AG10803 (cell line): ENCODE measurements at regions not wholly inside any gene's neighbourhood (a gene's known extent, or its start where the extent isn't known, plus 50 kb on each side); places are given as distances from the start of the nearest gene placed in this dataset.
"Not testable (repeated sequence)": the region's sequence is repeated elsewhere in the genome, so short reads cannot be mapped to it uniquely, and the experiment has no call there.

Source experiments
- DNase-seq: peaks from one replicate; pipeline ENCODE4 v3.0.0; 2010; ENCODE audit warnings: low read depth
- H3K4me3 ChIP-seq: 2 replicates; pipeline ENCODE4 v1.5.1; 2011; ENCODE audit warnings: mild to moderate bottlenecking, low read length, control low read depth
- CTCF ChIP-seq: conservative IDR thresholded peaks from 2 replicates; pipeline ENCODE4 v1.5.1; 2011; ENCODE audit warnings: mild to moderate bottlenecking, low read length, control low read depth, inconsistent platforms

GRCh38 chr7:357531-358209 is 67.7 kb downstream of the FOXL3 start:
- no peak overlapping the region for H3K4me3 ChIP-seq
- TF ChIP-seq CTCF: no peak
- DNase-seq: no peak

DNA sequence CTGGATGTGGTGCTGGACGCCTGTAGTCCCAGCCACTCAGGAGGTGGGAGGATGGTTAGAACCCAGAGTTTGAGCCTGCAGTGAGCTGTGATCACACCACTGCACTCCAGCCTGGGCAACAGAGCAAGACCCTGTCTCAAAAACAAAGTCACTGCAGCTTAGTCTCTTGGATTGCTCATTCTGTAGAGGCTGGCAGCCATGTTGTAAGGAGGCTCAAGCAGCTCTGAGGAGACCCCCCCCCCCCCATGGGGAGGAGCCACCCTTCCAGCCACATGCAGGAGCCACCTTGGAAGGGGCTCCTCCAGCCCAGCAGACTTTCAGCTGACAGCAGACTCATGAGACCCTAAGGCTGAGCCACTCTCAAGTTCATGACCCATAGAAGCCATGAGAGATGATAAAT is 68.4 kb downstream of the FOXL3 start:
- no peak for TF ChIP-seq CTCF
- DNase-seq: no peak
- H3K4me3 ChIP-seq: no peak overlapping the region

DNA sequence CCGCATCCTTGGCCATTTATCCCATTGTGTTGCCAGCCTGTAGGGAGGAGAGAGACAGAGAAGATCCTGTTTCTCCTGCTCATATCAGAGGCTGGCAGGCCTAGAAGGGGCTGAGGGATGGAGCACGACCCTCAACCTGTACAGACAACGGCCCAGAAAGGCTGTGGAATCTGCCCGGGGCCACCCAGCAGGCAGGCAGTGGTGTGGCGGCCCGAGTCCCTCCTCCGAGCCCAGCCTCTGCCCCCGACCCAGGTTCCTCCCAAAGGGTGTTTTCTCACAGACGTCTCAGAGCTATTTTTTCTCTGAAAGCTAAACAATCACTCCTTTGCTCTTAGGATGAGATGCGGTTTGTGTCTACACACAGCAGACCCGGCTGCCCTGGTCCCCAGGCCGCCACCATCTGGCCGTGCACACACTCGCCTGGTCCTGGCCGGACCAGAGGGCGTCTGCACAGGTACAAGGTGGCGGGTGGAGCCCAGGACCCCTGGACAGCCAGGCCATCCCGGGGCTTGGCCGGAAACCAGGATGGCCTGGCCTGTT is 69.3 kb downstream of the FOXL3 start:
- DNase-seq: no peak
- no peak overlapping the region for H3K4me3 ChIP-seq
- no peak for TF ChIP-seq CTCF

DNA sequence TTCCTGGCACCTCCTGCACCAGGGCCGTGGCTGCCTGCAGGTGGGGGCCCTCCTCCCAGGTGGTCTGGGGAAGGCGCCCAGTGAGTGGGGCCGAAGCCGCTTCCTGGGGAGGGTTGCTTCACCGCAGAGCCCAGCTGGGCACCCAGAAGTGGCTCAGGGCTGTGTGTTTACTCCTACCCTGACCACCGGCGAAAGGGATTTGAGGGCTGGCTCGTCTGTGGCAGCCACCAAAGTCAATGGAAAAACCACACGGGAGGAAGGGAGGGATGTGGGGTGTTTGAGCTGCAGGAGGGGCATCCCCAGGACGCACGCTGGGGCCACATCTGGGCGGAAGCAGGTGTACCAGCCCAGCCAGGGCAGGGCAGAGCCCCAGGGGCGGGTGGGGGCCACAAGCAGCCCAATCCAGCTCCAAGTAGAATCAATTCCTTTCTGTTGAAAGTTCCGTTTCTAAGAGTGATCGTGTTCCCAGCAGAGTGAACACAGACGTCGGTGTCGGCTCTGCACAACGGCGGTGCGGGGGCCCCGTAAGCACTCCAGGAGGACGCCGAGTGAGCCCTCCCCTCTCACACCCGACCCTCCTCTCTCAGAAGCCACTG is 69.9 kb downstream of the FOXL3 start:
- H3K4me3 ChIP-seq: no peak overlapping the region
- DNase-seq: no peak
- TF ChIP-seq CTCF: no peak

GRCh38 chr7:360454-361100 is 70.6 kb downstream of the FOXL3 start:
- no peak for DNase-seq
- no peak overlapping the region for H3K4me3 ChIP-seq
- TF ChIP-seq CTCF: no peak

DNA sequence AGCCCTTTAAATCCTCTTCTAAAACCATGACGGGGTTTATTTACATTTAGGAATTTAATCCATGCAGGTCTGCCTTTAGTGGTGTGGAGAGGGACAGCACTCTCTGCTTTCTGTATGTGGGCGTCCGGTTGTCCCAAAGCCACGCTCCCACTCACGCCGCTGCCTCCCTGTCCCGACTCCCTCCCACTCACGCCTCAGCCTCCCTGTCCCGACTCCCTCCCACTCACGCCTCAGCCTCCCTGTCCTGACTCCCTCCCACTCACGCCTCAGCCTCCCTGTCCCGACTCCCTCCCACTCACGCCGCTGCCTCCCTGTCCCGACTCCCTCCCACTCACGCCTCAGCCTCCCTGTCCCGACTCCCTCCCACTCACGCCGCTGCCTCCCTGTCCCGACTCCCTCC is 71.2 kb downstream of the FOXL3 start:
- not testable (repeated sequence) for H3K4me3 ChIP-seq, DNase-seq

GRCh38 chr7:361680-362401 is 71.9 kb downstream of the FOXL3 start:
- no peak for DNase-seq
- TF ChIP-seq CTCF: no peak
- peak overlapping the region; percentile 41 for H3K4me3 ChIP-seq
